GM19025 (cell line): ENCODE measurements at regions not wholly inside any gene's neighbourhood (a gene's known extent, or its start where the extent isn't known, plus 50 kb on each side); places are given as distances from the start of the nearest gene placed in this dataset.
A peak's percentile ranks its signal among the peaks of the same experiment; 100 is the strongest.

Experiments used
- ATAC-seq: cut with Tn5 transposase; IDR thresholded peaks from one replicate; pipeline ENCODE4 v1.9.1; 2021; ENCODE audit warnings: mild to moderate bottlenecking, low read depth, moderate library complexity; ENCODE audit not compliant: unreplicated experiment

DNA sequence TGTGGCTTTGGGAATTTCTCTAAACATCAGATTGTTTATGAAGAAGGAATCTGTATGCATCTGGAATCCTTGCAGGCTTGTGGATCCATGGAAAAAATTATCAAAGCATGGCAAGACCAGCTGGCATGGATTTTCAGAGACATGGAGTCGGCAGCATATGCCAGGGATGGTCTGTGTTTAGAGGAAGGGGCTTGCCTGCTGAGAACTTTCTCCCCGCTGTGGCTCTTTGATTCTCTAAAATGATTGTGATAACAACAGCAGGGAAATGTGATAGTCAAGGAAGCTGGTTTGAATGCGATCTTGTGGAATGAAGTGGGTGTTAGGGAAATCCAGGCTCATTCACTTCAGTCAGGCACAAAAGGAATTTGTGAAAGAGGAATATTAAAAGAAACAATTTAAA lies 245.7 kb upstream of the THRB start:
- ATAC-seq: no peak

DNA sequence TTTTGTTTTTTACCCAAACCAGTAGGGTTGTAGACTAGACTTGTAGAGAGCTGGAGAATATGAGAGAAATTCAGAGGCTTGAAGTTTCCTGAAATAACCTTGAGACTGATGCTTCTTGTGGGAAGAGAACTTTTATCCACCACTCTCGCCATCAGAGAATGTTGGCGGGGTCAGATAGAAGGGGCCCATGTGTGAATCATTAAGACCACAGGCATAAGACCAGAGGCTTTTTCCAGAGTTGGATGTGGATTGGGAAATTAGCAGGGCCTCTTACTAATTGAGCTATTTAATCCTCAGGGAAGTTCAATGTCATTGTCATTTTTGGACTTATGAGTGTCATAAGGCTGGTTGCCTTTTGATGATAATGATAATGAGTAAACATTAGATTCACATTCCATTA lies 246.9 kb upstream of the THRB start:
- no peak for ATAC-seq

DNA sequence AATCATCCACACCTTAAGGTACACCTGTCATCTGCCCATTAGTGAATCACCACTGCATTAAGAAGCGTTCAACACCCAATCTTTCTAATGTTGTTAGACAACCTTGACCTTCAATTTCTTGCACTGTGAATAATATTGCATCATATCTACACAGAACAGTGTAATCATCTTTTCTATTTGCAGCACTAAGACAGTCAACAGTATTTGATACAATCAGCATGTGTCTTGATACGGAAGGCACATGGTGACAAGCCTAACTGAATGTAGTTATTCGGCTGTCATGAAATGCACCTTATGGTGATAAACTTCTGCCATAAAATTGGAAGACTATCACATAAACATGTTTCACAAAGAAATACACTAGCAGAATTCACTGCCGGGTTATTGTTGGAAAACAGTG lies 253.9 kb upstream of the THRB start:
- ATAC-seq: no peak

DNA sequence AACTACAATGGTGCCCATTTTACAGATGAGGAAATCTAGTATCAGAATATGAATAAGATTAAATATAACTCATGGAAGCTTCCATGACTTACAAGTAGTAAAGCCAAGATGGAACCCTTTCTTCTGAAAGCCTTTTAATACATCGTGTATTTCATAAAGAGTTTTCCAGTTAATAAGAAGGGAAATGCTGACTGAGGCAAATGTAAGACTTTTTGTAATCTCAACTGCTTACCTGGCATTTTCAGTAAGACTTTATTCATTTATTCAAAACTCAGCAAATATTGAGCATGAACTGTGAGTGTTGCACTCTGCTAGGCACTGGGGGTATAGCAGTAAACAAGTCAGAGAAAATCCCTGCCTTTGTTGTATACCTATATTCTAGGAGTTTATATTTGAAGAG lies 256.4 kb upstream of the THRB start:
- ATAC-seq: no peak

DNA sequence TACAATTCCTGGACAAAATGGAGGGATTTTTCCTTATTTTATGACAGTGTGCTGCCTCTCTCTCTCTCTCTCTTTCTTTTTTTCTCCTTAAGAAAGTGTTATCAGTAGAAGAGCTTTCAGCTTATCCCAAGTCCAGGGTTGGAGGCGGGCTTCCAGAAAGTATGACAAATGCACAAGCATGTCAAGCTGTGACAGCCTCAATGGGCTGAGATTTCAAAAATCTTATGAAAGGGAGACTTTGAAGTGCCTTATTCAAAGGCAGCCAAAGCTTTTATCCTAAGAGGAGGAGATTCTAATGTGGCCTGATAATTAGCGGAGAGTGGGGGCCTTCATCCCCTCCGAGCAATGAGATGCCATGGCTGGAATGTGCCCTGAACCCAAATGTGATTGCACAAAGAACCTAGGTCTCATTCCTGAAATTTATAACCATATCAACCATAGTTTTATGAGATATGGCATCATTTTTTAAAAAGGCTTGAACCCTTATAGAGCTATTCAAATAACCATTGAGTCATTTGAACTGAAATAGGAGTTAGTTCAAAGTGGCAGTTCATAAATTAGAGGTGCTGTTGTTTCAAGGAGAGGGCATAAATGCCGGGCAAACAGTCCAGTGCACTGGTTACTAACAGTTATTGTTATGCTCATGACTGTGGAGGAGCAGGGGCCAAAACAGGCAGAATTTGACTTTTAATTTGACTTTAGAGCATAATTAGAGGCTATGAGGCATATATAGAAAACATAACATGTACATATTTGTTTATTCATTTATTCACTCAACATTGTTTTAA lies 261.6 kb upstream of the THRB start:
- no peak for ATAC-seq

DNA sequence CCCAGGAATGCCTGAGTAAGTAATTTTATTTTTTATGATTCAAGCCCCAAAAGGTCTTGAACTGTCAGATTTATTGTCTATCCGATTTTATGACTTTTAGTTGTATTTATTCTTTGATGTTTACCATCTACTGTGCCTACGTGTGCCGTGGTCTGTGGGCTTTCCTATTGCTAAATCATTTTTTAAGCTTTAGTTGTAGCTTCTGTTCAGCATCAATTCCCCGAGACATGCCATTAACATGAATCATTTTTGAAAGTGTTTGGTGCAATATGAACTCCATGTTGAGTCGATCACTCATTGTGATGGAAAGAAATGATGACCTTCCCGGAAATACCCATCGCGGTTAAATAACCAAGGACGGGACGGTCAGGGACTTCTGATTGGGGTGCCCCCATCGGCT lies 268.7 kb upstream of the THRB start:
- ATAC-seq: no peak

DNA sequence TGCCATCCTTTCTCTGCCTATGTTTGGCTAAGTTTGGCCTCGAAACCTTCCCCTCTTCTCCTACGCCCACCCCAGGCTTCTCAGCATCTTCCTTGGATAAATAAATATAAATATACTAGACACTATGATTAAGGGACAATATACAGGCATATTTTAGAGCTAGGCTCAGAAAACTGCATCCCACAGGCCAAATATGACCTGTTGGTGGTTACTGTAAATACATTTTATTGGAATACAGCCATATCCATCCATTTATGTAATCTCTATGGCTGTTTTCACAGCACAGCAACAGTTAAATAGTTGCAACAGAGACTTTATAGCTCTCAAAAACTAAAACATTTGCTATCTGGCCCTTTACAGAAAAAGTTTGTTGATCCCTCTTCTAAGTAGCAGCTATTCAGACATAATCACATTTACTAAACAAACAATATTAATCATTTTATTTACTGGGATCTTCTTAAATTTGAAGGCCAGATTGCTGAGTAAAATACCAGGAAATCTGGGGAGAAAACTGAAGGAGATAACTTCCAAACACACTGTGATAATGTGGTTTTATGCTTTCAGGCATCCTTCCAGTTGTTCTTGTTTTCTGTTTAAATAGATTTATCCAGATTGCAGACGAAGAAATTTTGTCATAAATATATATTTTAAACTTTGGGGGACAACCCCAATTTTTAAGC lies 269.7 kb upstream of the THRB start:
- ATAC-seq: no peak

DNA sequence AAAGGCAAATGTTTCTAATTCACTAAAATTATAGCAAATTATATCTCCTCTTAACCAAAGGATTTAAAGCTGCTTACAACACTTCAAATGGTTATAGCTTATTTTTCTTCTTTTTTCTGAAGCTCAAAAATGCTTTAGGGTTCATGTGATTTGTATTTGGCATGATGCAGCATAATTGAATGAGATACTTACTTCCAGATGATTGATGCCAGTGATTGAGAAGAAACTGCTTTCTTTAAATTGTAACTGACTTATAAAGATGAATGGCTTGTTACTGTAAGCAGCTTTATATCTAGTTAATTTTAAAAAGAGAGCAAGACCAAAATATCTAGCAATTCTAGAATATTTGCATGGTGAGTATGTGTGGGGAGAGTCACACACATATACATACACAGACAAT lies 270.7 kb upstream of the THRB start:
- ATAC-seq: no peak

DNA sequence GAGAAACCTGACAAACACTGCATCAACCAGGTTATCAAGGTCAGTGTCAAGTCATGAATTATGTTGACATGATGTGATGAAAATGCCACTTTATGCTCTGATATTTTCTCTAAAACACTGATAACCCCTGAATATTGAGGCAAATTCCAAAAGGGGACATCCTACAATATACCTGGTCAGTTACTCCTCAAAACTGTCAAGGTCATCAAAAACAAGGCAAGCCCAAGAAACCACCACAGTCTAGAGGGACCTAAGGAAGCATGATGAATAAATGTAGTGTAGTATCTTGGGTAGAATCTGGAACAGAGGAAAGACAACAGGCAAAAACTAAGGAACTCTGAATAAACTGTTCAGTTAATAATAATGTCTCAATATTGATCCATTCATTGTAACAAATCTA lies 275.3 kb upstream of the THRB start:
- no peak for ATAC-seq

DNA sequence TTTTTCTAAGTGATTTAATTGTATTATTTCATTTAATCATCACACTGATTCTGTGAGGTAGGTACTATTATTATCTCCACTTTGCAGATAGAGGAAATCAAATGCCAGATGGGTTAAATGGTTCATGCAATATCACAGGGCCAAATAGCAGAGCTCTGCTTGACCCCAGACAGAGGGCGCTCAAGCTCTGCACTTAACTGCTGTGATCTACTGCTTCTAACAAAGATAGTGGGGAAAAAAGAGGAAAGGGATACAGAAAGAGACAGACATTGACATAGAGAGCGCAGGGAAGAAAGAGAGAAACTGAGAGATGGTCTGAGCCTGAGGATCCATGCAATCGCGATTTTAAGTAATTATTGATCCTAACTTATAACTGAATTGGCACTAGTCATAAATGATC lies 279.1 kb upstream of the THRB start:
- ATAC-seq: peak; percentile 55

DNA sequence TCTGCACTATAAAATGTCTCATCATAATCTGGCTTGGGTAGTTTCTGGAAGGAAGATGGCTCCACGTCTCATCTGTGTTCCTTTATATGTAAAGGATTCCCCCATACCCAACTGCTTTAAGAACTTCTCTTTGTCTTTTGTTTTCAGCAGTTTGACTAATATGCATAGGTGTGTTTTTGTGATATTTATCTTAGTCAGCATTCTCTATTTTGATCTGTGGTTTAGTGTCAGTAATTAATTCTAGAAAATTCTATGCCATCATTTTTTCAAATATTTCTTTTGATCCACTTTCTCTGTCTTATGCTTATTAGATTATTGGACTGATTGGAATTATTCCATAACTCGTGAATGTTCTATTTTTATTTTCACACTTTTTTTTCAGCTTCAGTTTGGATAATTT lies 286.3 kb upstream of the THRB start:
- ATAC-seq: no peak

DNA sequence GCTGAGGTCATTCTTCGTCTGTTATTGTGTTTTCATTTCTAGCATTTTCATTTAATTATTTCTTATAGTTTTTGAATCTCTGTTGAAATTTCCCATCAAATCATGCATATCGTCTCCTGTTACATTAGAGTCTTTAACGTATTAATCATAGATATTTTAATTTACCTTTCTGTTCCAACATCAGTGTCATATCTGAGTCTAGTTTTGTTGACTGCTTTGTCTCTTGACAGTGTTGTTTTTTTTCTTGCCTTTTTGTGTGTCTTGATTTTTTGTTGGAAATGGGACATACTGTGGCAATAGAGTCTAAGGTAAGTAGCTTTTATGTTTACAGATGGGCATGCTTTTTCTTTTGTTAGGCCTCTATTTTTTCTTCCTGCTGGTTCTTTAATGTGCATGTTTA lies 286.8 kb upstream of the THRB start:
- no peak for ATAC-seq

DNA sequence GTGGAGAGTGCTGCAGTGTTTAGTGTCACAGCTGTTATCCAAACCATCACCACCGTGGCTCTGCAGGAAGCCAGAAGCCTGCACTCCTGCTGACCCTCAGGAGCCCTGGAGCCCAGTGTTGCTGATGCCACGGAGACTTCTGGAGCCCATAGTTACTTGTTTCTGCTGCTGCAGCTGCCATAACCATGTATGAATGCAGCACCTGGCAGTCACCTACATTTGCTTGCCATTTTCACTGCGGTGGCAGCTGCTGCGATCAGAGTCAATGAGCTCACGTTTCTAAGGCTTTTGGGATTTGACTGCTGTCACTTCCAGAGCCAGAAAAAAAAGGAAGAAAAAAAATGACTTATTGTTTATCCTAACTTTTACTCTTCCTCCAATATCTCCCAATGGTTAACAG lies 299.2 kb upstream of the THRB start:
- ATAC-seq: no peak

DNA sequence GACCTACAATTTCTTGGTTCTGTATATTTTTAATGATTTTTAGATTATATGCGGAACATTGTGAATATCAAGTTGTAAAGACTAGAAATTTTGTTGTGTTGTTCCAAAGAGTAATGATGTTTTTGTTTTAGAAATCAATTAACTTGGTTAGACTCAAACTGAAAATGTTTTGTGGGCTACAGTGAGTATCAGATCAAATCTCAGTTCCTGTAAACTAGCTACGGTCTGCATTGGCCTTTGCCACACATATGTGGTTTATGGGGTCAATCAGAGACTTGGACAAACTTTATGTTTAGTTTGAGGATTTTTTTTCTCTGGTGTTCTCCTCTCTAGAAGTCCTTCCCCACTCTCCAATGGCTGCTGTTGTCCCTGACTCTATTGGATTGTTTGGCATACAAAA lies 308.0 kb upstream of the THRB start:
- ATAC-seq: peak; percentile 93

DNA sequence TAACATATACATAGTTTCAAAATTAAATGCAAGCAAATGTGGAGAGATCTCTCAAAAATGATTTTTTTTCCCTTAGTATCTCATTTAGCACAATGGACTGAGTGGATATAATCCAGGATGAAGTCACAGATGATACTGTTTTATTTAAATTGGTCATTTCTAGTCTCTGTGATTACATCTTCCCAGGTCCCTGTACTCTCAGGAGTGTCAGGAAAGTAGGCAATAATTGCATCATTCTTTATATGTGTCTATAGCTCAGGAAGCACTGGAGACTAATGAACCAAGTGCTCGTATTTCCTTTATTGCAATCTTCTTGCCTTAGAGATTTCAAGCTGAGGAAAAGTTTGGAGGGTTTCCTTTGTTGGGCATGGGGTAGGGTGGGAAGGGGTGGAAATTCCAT lies 309.4 kb upstream of the THRB start:
- ATAC-seq: no peak

DNA sequence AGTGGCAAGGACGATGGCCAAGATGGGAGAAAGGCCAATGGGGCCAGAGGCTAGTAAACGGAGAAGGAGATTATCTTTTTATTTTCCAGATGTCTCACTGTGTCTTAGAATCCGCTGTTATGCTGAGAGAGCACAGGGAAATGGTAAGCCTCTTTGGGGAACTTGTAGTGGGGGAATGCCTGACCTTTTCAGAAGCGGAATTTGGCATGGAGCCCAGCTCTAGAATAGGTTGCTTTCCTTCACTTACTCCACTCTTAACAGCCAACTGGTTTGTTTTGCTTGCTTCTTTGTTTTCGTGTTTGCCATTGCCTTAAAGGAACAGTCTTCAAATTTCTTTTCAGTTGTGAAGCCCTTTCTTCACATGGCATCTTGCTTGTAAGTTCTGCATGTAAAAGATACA lies 316.2 kb upstream of the THRB start:
- ATAC-seq: no peak

DNA sequence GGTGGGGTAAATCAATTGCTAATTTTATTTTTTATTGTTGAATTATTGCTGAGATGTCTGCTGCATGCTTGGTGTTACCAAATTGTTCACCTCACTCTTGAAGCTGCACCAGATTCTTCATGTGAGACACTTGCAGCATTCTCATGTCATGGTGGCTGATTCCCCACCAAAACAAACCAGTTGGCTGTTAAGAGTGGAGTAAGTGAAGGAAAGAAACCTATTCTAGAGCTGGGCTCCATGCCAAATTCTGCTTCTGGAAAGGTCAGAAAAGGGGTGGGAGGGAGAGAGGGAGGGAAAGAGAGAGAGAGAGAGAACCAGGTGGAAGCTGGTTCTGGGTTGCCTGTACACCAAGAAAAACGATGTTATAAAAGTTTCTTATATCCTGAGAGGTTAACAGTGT lies 317.5 kb upstream of the THRB start:
- no peak for ATAC-seq

DNA sequence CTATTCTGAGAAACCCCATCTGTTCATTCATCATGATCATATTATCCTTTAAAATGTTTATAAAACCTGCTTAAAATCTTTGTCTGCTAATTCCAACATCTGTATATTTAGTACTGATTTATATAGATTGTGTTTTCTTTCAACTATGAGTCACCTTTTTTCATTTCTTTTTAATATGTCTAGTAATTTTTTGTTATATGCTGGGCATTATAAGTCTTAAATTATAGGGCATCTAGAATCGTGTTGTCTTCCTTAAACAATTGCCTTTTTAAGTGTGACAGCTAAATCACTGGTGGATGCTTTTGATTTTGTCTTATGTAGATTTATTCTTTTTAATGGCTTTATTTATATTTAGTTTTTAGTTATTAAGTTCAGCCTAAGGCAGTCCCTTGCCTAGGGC lies 323.4 kb upstream of the THRB start:
- ATAC-seq: no peak

DNA sequence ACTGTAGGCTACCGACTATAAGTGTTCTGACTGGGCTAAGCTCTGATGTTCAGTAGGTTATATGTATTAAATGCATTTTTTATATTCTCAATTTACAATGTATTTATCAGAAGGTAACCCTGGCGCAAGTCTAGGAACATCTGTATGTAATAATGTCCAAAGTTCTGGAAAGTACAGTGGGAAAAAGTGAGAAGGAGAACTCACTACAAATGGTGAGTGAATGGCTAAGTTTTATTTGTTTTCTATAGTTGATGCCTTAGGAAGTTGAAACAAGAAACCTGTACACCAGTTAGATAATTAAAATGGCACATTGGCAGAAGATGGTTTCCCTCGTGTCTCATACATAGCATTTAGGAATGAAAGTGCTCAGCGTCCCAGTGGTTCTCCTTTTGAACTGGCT lies 333.4 kb upstream of the THRB start:
- ATAC-seq: no peak

DNA sequence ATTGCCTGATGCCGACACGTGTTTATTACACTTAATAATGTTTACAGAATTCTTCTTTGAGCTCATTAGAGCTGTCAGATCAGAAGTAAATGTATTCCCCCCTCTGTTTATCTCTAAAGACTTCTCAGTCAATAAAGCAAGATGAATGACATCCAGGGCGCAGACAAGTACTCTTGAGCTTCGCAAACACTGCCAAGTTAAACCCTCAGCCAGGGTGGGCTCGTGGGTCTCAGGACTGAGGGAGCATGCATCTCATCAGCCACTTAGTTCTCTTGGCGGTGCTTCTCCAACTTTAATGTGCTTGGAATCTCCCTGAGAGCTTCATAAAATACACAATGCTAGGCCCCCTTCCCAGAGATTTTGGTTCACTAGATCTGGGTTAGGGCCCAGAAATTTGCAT lies 333.9 kb upstream of the THRB start:
- no peak for ATAC-seq

DNA sequence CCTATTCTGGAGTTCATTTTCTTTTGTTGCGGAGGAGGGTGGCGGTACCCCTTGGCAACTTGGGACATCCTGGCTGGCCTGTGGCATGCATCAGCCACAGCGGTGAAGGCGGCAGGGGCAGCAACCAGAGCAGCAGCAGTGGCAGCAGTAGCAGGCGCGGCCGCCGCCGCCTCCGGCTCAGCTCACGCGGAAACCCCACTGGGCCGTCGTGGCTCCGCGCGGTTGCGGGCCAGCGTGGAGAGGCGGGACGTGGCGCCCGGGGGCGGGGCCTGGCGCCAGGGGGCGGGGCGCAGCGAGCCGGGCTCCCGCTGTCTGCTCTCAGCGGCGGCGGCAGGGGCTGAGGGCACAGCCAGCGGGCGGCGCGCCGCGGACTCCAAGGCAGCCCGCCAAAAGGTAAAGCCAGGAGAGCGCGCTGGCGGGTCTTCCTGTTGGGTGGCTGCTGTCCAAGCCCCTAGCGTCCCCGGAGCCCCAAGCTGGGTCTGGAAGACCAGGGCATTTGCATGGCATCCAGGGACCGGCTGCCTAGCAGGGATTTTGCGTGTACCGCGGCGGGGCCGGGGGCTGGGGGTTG lies 334.4 kb upstream of the THRB start:
- no peak for ATAC-seq

DNA sequence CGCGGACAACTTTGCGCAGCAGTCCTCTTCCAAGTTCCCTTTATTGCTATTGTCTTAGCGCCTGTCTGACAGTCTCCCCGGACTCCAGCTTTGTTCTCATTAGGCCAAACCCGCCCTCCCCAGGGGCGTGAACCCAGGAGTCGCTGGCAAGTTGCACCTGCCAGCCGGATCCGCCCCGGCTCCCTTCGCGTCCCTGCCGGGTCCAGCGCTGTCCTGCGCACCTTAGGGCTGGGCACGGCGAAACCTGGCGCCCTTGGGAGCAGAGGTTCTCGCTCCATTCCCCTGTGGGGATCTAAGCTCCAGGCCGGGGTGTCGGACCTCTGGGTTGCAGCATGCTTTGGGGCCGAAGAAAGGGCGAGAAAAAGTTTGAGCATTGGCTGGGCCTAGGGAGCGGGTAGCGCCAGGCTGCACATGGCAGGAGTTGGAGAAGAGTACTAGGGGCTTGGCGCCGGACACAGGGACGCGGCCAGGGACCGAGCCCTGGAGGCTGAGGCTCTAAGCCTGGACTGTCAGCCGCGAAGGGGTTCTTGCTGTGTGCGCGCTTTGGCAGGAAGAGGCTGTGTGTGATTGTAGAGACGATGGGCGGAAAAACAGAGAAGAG lies 335.1 kb upstream of the THRB start:
- ATAC-seq: no peak
